Colonic mucosa (tissue), 4 donors: ENCODE measurements at regions not wholly inside any gene's neighbourhood (a gene's known extent, or its start where the extent isn't known, plus 50 kb on each side); places are given as distances from the start of the nearest gene placed in this dataset.

Experiments used
- DNase-seq: peaks from one replicate; pipeline ENCODE4 v3.0.0-alpha.2; 2020
- H3K27ac ChIP-seq: fragments of 200-600 bp; one replicate; pipeline ENCODE4 v1.8.0; 2021
- H3K27me3 ChIP-seq: fragments of 200-600 bp; one replicate; pipeline ENCODE4 v1.8.0; 2021
- H3K36me3 ChIP-seq: fragments of 200-600 bp; one replicate; pipeline ENCODE4 v1.8.0; 2021
- H3K4me1 ChIP-seq: fragments of 200-600 bp; one replicate; pipeline ENCODE4 v1.8.0; 2021; ENCODE audit warnings: mild to moderate bottlenecking
- H3K4me3 ChIP-seq: fragments of 200-600 bp; one replicate; pipeline ENCODE4 v1.8.0; 2021
- H3K9ac ChIP-seq, 2 donors: one replicate each; pipeline ENCODE4 v1.7.0; 2013; ENCODE audit warnings: control low read depth in 2 of 2, low read depth in 2 of 2, low read length in 2 of 2
- H3K9me3 ChIP-seq: fragments of 200-600 bp; one replicate; pipeline ENCODE4 v1.8.0; 2021
- intact Hi-C: fragments of 100-400 bp; cut with DNase I; formaldehyde crosslinking; loops from one replicate; pipeline ENCODE4 v1.14.1; 2022
- TF ChIP-seq, protein P1 (sequence below): fragments of 200-600 bp; IDR thresholded peaks from one replicate; pipeline ENCODE4 v1.8.0; 2022; ENCODE audit warnings: antibody characterized with exemption, mild to moderate bottlenecking
- donor health status: healthy.
- donor health status: DM: no; HTN: no; CAD: no.
- donor health status: DM: no; HTN: no; CAD: no.

DNA sequence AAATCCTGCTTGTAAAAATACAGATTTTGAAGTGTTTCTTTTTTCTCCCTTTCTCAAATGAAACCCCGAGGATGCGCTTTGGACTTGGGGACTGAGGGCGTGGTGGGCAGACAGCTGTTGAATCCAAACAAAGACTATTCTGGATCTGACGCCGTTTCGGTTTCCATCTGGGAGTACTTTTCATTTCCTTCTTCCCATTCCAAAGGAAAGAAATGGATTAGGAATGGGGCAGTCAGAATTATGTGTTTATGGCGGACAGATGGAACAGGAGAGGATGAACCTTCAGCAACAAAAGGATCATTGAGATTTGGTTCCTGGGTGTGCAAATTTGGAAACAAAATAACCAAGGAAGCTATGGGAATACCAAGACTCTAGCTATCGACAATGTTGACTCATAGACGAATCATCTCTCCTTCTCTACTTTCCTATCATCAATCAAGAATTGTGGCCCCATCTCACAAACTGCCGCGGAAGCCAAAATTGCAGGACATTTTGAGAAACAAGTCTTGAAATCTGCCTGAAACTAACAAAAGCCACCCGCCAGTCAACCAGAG, 300.6 kb downstream of the PARP8 start:
- H3K4me3 ChIP-seq = peak overlapping the region; percentile 19
- H3K27me3 ChIP-seq = peaks cover 58% of the 10 kb centered on the region
- TF ChIP-seq, protein P1, sequence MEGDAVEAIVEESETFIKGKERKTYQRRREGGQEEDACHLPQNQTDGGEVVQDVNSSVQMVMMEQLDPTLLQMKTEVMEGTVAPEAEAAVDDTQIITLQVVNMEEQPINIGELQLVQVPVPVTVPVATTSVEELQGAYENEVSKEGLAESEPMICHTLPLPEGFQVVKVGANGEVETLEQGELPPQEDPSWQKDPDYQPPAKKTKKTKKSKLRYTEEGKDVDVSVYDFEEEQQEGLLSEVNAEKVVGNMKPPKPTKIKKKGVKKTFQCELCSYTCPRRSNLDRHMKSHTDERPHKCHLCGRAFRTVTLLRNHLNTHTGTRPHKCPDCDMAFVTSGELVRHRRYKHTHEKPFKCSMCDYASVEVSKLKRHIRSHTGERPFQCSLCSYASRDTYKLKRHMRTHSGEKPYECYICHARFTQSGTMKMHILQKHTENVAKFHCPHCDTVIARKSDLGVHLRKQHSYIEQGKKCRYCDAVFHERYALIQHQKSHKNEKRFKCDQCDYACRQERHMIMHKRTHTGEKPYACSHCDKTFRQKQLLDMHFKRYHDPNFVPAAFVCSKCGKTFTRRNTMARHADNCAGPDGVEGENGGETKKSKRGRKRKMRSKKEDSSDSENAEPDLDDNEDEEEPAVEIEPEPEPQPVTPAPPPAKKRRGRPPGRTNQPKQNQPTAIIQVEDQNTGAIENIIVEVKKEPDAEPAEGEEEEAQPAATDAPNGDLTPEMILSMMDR = no peak
- no peaks in the 10 kb centered on the region for H3K9me3 ChIP-seq
- H3K4me1 ChIP-seq = no peaks in the 10 kb centered on the region
- intact Hi-C loops = loop anchor here (5.0 to 10.0 kb wide), 2 partner anchors 410 to 1688 kb away; no protein-coding TSS in a partner anchor
- no peak for DNase-seq
- peak overlapping the region; percentile 37 for H3K27ac ChIP-seq
- H3K9ac ChIP-seq = no peak overlapping the region
- no peaks in the 10 kb centered on the region for H3K36me3 ChIP-seq

DNA sequence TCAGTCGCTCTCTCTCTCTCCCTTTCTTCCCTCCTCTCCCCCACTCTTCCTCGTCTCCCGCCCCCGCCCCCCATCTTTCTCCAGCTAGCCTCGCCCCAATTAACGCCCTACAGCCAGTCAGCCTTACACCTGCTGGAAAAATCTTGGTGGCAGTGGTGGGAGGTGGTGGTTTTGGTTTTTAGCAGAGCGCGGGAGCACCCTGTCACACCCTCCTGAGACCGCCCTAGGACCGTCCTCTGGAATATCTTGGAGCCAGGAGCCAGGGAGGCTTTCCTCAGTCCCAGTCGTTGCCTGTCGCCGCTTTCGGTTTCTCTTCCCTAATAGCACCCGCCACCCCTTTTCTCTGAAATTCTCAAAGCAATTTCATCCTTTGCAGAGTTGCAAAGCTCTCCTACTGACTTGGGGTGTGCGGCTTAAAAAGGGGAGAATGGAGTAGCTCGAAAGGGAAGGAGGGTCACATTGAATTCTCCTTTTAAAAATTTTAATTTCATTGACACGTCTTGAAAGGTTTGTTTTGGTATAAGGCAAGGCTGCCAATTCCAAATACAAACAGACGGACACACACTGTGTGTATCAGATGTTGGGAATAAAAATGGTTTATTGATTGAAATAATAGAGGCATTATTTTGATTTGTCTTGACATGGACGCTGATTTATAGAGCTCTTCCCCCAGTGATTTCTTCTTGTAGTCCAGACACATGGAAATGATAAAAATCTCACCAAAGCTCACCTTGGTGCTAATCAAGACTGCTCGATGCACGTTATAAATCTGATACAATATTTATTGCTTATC, 301.3 kb downstream of the PARP8 start:
- Histone ChIP-seq H3K4me1 (no peaks in the 10 kb centered on the region), H3K9me3 (no peaks in the 10 kb centered on the region), H3K4me3 (peak overlapping the region; percentile 19), H3K27ac (peak overlapping the region; percentile 37), H3K9ac (no peak overlapping the region), H3K36me3 (no peaks in the 10 kb centered on the region), H3K27me3 (peaks cover 58% of the 10 kb centered on the region)
- DNase-seq = peak; percentile 32
- intact Hi-C loops = loop anchor here (5.0 to 10.0 kb wide), 2 partner anchors 410 to 1687 kb away; no protein-coding TSS in a partner anchor
- TF ChIP-seq, protein P1 = no peak

DNA sequence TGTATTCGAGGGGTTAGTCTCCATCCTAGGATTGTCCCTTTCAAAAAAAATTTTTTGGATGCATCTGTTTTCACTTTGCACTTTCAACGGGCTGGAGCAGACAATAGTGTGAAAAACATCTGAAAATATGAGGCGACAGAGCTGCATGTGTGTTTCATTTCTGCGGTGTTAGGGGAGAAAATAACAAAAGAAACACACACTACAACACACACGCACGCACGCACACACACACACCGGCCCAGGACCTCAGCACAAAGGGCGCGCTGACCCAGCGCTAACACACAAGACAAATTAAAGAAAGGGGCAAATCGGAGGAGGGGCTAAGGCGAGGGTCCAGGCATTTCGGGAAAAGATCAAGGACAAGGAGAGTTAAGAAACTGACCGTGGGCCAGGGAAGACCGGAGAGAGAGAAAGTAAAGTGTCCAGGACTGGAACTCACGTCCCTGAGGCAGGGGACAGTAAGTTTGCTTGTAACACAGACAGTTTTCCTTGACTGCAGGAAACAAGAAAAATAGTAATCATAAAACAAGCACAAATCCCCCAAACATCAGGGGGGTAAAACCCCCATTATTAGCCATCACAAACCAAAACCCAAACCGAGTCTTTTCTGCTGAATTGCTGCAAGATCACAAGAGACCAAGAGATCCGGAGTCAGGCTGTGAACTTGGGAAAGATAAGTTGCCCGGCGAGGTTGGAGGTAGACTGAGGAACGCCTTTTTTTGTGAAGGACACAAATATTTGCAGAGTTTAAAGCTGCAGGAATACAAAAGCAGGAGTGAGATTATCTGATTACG, 302.1 kb downstream of the PARP8 start:
- TF ChIP-seq, protein P1 = no peak
- H3K27me3 ChIP-seq = peaks cover 56% of the 10 kb centered on the region
- DNase-seq = no peak
- H3K9me3 ChIP-seq = no peaks in the 10 kb centered on the region
- no peaks in the 10 kb centered on the region for H3K36me3 ChIP-seq
- H3K27ac ChIP-seq = peak overlapping the region; percentile 37
- H3K4me3 ChIP-seq = no peak overlapping the region
- intact Hi-C loops = loop anchor here (5.0 to 10.0 kb wide), 2 partner anchors 409 to 1686 kb away; no protein-coding TSS in a partner anchor
- no peak overlapping the region for H3K9ac ChIP-seq
- no peaks in the 10 kb centered on the region for H3K4me1 ChIP-seq

DNA sequence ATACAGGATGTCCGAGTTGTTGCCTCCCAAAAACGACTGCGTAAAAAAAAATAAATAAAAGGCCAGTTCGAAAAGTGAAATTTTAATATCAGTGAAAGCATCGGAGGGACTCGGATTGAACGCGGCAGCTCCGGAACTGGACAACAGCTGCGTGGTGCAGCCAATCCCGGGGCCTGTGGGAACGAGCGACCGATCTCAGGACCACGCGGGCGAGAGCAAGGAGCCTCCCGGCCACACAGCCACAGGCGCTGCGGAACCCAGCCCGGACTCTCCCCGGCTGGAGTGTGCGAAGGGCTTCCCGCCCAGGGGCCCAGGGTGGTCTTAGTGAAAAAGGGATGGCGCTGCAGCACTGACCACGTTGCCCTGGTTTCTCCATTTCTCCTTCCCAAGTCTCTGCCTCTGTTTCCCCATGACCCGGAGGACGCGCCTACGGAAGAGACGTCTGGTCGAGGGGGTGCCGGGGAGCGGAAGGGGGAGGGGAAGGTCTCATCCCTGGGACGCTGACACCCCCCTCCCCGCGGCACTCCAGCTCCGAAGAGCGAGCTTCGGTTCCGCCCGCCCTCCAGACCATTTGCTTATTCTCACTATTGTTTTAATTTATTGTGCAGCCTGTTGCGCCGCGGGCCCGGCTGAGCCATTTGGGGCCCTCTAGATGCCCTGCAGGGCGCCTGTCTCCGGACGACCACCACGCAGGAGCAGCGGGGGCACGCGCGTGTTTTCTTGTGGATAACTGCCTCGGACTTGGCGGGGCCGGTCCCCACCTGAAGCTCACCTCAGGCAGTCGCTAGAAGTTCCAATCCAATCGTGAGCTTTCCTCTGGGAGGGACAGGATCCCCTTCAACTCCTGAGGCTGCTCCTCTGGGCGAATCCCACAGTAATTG, 303.0 kb downstream of the PARP8 start:
- Histone ChIP-seq H3K36me3 (no peaks in the 10 kb centered on the region), H3K4me1 (no peaks in the 10 kb centered on the region), H3K27me3 (peaks cover 48% of the 10 kb centered on the region), H3K9me3 (no peaks in the 10 kb centered on the region), H3K9ac (no peak overlapping the region), H3K27ac (peak overlapping the region; percentile 43), H3K4me3 (peak overlapping the region; percentile 24)
- intact Hi-C loops = loop anchor here (5.0 to 10.0 kb wide), 2 partner anchors 408 to 1685 kb away; no protein-coding TSS in a partner anchor
- DNase-seq = no peak
- TF ChIP-seq, protein P1 = no peak

DNA sequence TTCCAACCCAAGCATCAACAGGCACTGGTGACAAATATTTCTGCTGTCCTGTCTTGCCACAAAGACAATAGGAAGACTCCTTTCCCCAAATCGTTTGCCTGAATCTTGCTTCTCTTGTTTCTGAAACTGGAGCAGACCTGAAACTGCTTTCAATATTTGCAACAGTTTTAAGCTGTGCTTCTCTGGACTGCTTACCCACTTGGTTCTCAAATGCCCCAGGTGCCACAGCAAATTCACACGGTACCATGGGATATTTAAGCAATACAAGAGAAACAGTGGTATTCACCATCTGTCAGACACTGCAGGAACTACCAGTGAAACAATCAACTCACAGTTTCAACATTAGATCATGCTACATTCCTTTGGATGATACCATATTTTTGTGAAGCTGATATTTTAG, 309.4 kb downstream of the PARP8 start:
- DNase-seq = no peak
- Histone ChIP-seq H3K27ac (no peak overlapping the region), H3K36me3 (no peaks in the 10 kb centered on the region), H3K9ac (no peak overlapping the region), H3K9me3 (no peaks in the 10 kb centered on the region), H3K4me3 (no peak overlapping the region), H3K4me1 (no peaks in the 10 kb centered on the region), H3K27me3 (no peaks in the 10 kb centered on the region)
- TF ChIP-seq, protein P1 = no peak
- intact Hi-C loops = no loop called here
